ENCODE measurements at regions not wholly inside any gene's neighbourhood (a gene's known extent, or its start where the extent isn't known, plus 50 kb on each side); places are given as distances from the start of the nearest gene placed in this dataset.
"Not testable (repeated sequence)": the region's sequence is repeated elsewhere in the genome, so short reads cannot be mapped to it uniquely, and the experiment has no call there.

DNA sequence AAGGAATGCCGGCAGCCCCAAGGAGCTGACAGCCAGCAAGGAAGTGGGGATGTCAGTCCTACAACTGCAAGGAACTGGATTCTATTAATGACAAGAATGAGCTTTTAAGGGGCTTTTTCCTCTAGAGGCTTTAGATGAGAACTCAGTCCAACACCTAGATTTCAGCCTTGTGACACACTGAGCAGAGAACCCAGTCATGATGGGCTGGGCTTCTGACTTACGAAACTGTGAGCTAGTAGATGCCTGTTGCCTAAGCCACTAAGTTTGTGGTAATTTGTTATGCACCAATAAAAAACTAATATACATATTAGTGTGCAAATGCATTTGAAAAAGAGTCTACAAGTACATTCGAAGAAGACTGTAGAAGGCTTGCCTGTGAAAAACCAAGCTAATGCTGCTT, 263.3 kb downstream of the SOX4 start:
- no peak for DNase-seq

DNA sequence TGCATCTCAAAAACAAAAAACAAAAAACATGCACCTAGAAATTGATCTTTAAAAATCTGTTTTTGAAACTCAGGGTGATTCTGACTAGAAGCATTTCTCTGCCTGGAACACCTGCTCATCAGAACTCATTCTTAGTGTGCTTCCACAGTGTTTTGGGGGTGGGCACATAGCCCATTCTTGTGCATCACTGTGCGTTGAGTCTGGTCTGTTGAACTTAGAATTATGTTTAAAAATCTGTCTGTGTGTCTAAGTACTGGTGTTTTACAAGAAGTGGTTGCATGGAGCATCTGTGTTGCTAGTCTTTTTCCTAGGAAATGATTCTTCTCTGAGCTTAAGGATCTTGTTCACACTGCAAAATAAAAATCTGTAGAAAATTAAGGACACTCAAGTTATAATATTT, 264.5 kb downstream of the SOX4 start:
- DNase-seq: no peak

DNA sequence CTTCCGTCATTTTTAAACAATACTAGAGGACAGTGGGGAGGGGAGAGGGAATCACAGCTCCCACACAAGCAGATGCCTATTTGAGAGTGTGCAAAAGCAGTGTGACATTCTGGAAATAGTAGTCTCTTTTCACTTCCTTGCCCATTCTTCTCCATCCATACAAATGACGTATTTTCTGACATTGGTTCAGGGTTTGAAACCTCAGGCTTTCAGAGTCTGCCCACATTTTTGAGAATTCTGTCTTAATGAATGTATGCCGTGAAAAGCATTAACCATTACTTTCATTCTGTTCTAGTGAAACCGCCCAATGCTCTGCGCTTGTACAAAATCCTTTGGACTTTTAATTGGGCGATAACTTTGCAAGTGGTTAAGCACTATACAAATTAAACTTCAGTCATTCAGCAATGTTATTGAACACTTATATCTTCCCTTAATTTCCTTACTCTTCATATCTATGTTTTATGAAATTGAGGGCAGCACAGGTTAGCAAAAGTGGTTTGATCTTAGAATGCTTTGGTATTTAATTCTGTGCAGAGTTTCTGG, 265.7 kb downstream of the SOX4 start:
- DNase-seq: no peak

DNA sequence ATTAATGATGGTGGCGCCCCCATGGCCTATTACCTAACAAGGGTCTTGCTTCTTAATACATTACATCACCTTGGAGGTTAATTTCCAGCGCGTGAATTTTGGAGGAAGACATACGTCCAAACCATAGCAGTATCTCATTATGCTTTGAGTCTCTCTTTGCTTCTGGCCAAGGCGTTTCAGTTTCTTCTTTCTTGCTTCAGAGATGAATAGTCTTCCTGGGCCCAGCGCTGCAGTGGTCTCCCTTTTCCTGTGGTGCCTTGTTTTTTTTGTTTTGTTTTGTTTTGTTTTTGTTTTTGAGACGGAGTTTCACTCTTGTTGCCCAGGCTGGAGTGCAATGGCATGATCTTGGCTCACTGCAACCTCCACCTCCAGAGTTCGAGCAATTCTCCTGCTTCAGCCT, 268.4 kb downstream of the SOX4 start:
- DNase-seq: no peak

DNA sequence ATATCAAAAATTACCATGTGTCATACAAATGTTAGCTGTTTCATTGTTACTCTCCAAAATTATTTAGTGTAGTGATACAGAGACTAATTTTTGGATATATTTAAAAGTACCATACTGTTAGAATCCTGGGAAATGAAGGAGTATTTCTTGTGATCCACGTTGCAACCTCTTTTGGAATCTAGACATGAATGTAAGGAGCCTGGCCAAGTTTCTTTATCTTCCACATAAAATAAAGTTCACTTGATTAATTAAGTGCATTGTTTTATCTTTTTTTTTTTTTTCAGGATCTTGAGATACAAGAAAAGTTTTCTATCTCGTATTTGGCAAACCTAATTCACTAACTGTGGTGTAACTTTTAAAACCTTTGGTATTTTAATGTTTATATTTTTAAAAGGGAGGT, 270.7 kb downstream of the SOX4 start:
- DNase-seq: no peak

DNA sequence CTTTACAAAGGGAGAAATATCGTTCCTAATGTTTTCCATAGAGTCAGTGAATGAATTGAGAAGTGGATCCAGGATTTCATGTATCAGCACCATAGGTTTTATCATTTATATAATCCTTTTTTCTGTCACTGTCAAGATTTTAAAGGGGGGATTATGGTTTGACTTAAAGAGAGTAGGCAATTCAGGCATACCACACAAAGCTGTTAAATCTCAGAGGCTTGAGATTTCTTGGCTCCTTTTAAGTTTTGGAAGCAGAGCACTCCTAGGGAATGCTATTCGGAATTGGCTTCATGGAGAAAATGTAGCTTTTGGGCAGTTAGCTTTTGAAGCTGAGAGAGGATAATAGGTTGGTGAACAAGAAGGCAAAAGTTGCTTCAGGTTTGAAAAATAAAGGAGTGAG, 274.7 kb downstream of the SOX4 start:
- no peak for DNase-seq

DNA sequence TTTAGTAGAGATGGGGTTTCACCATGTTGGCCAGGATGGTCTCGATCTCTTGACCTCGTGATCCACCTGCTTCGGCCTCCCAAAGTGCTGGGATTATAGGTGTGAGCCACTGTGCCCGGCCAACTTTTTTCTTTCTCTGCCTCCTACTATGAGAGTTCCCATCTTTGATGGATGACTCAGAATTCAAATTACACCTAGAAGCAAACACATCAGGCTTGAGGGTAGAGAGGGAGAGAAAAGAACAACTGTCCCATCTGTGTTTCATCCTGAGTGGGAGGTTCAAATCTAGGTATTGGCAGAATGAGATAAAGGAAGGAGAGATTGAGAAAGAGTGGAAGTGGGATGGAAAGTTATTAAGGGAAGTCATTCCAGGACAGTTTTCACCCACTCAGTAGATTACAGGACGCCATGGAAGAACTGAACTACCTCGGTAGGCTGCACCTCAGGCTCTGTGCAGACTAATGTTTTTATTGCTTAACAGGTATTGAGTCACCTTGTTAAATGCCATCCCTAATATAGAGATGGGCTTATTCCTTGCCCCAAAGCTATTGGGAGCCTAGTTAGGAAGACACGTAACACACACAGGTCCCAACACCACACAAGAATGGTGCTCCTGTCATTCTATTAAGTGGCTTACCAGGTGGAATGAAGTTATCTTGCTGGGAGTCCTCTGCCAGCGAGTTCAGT, 275.7 kb downstream of the SOX4 start:
- no peak for DNase-seq

DNA sequence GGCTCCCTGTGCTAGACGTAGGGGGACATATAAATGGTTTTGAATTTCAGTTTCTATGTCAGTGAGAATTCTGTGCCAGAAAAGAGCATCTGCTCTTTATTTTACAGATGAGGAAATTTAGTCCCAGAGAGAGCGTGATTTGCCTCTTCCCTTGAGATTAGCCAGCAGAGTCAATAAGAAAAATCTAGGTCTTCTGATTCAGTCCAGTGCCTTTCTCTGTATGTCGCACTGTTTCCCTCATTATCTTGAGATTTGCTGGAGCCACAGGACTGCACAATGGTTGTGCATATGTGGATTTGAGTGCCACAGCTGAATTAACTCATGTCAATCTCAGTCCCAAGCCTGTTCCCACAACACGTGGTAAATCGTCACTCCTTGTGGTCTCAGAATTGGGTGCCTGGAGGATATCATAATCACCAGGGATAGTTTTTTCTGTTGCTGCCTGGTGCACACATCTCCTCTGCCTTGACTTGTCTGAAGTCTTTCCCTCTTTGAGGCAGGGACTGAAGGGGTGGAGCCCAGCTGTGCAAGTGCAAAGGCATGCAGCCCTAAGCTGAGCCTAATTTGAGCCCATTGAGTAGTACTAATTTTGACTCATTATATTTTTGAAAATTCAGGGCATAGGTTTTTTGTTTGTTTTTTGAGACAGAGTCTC, 276.7 kb downstream of the SOX4 start:
- no peak for DNase-seq

DNA sequence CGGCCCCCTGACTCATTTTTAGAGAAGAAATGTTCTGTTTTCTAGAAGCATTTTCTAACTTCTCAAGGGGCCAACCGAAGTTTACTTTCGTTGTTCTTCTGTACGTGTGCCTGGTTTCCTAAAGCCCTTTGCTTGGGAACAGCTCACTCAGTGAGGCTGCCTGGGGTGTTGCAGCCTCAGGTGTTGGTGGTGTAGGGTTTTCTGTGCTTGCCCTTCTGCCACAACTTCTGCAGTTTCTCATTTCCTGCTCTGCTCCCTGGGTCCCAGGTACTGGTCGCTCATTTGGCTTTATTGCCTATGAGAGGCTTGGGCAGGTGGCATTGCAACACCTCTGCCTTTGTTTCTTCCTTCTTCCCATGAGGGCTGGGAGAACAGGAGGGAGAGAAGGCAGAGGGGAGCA, 278.3 kb downstream of the SOX4 start:
- peak; percentile 18 for DNase-seq

DNA sequence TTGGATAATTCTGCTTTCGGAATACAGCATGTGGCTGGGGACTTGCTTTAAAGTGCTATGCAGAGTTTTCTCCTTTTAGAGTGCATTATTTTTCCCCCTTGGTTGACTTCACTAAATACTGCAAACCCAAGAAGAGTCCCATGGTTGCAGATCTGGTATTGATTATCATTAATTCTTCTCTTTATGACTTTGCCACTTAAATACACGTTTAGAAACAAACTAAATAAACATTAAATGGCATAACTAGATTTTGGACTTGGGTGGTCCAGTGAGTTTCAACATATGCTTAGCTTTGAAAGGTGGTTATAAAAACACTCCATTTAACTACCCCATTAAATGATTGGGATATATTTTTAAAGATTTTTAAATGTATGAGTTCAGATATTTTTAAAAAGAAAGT, 279.2 kb downstream of the SOX4 start:
- DNase-seq: no peak

DNA sequence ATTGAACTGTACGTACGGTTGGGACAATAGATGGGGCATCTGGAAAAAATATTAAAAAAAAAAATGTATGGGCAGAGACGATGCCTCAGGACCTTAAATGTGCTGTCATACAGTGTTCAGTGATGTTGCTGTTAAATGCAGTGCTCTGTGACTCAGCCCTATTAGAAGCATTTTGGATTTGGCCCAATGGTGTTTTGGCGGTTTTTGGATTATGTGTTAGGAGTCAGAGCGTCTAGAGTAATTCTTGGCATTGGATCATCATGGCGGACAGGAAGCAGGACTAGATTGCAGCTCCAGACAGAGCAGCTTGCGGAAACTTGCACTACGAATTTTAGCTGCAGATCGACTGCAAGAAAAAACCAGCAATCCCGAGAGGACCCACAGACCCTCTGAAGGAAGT, 280.0 kb downstream of the SOX4 start:
- no peak for DNase-seq

DNA sequence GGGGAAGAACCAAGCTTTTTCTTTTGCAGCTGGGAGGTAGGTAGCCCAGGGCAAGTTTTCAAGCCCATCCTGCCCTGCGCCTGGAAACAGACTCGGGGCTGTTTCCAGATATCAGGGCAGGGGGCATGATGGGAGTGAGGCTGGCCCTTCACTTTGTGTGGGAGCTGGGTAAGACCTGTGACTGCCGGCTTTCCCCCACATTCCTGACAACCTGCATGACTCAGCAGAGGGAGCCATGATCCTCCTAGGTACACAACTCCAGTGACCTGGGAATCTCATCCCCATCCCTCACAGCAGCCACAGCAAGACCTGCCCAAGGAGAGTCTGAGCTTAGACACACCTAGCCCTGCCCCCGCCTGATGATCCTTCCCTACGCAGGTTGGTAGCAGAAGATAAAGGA, 280.8 kb downstream of the SOX4 start:
- no peak for DNase-seq

DNA sequence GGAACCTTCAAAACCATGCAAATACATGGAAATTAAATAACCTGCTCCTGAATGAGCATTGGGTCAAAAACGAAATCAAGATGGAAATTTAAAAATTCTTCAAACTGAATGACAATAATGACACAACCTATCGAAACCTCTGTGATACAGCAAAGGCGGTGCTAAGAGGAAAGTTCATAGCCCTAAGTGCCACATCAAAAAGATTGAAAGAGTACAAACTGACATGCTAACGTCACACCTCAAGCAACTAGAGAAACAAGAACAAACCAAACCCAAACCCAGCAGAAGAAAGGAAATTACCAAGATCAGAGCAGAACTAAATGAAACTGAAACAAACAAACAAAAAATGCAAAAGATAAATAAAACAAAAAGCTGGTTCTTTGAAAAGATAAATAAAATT, 283.5 kb downstream of the SOX4 start:
- DNase-seq: not testable (repeated sequence)

DNA sequence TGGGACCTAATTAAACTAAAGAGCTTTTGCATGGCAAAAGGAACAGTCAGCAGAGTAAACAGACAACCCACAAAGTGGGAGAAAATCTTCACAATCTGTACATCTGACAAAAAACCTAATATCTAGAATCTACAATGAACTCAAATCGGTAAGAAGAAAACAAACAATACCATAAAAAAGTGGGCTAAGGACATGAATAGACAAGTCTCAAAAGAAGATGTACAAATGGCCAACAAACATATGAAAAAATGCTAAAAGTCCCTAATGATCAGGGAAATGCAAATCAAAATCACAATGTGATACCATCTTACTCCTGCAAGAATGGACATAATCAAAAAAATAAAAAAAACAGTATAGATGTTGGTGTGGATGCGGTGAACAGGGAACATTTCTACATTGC, 286.7 kb downstream of the SOX4 start:
- not testable (repeated sequence) for DNase-seq

DNA sequence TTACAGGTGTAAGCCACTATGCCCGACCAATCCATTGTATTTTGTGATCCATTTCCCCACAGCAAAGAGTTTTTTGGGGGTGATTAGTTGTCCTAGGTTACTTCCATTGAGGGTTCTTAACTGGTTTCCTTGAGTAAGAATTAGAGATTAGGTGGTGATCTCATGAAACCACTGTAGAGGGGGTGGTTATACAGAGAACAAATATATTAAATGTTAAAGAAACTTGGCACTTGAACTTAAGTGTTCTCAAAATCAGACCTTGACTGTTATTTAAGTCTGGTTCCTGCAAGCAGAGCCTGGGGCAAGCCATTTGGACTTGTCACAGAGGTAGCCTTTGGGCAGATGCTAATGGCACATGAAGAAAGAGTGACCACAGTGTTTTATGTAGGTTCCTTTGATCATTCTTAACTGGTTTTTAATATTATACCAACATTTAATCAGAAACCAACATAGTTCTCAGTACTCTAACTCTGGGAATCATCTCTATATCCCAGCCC, 288.5 kb downstream of the SOX4 start:
- no peak for DNase-seq

DNA sequence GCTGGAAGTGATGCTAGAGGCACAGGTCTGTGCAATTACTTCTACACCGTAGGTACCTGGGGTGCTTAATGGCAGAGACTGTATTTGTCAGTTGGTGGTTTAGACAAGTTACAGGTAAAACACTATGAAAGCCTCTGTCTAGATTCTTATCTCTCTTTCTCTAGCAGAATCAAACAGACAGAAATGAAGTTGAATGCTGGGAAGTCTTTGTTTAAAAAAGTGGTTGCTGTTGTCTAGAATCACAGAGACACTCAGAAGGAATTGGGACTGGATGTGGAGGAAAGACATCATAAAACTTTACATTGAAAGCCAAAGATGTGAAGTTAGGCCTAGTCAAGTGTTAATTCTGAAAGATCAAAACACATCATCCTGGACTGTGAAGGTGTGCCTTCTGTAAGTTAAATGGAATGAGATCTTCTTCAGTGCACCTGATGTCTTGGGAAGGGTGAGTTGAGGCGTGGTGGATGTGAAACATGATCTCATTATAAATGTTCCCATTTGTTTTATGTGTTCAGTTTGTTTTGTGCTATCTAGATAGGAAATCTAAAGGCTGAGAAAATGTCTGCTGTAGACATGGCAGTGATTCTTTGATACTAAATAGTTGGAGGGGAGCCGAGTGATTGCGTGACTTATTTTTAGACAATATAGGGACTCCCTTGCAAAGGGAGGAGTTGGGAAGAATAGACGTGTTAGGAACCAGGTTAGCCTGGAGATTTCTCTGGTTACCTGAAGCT, 290.2 kb downstream of the SOX4 start:
- no peak for DNase-seq

DNA sequence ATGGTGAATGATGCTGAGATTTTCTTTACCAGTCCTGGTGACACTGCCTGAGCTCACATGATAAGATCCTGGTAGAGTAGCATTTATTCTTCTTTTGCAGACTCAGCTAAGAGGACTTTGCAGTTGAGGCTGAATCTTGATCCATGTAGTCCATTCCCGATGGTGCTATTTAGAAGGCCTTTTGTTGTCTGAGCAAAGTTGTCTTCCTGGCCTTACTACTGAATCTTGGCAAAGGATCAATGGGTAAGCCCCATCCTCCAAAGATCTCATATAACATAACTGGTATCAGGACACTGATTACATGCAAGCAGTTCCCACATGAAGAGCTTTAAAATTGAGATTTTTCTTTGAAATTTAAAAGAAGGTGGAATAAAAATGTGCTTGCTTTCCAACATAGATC, 291.6 kb downstream of the SOX4 start:
- no peak for DNase-seq

DNA sequence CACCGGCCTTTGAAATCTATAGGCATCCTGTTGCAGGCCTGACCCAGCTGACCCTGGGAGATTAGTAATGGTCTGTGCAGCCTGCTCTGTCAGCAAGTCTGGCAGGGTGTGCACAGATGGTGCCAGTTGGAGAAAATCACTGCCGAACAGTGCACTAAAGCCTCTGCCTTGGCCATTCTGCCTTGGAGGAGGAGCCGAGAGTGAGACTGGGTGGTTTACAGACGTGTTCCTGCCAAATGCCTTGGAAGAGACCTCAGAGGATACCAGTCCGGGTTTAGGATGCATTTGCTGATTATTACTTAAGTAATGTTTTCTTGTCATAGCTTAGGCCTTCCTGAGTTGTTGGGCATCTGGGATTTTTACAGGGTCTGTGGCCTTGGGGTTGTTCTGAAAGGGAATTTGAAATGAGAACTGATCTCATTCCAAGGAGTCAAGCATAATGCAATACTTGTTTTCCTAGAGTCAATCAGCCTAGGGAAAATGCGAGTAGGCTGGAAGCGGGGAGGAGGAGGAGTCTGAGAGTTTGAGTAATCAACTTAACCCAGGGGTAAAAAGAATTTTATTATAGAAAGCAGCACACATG, 292.1 kb downstream of the SOX4 start:
- DNase-seq: no peak

DNA sequence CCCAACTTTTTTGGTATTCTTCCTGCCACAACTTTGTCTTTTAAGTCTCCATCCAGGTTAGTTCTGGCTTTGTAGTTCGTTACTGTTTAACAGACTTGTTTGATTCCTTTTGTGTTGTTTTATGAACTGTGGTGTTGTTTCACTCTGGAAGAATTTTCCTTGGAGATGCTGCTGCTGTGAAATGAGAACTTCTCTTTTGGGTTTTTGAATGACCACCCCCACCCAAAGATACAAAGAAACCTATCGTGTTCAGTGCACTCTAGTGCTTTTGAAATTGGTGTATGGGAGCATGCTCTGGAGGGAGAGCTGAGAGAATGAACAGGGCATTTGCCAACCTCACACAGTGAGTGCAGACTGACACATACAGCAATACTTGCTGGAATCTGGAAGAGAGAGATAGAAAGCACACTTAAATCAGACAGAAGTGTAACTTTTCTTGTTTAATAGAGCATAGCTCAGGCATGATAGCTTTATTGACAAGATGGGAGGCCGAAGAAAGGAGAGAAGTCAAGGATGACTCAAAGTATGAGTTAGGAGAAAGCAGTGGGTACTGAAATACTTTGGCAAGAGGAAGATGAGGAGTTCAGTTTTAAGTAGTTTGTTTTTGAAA, 293.1 kb downstream of the SOX4 start:
- no peak for DNase-seq

DNA sequence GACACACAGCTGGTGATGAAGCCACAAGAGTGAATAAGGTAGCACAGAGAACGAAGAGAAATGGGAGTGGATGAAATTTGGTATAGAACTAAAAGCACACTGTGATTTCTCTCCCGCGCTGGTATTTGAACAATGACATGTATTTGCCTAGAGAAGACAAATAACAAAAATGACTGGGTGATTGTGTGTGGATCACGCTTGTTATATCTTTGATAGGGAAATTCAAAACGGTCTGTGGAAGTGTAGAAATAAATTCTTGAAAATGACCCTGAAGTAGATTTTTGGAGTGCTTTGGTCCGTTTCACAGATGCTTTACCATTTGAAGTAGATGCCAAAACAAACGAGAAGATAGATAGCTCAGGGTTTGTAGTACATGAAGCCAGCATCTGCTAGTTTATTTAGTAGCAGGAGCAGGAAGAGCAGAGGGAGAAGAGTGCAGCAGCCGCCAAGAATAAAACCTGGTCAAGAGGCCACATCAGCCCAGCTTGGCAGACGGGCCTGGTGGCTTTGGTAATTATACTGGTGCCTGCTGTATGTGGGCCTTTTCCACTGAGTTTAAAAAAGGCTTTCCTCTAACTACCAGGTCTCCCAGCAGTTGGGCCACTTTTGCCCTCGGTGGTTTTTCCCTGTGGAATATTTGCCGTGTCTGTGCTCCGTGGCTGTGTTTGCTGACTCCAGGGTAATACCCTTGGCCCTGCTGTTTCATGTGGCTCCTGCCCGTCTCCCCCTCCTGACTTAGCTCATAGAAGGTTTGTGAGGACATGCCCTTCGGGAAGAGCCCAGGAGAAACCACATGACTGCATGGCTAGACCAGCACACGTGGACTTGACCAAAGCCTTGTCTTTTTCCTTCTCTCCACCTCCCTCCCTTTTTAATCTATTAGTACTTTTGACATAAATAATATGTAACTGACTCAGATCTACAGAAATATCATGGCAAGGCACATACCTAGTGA, 294.0 kb downstream of the SOX4 start:
- DNase-seq: peak; percentile 66

DNA sequence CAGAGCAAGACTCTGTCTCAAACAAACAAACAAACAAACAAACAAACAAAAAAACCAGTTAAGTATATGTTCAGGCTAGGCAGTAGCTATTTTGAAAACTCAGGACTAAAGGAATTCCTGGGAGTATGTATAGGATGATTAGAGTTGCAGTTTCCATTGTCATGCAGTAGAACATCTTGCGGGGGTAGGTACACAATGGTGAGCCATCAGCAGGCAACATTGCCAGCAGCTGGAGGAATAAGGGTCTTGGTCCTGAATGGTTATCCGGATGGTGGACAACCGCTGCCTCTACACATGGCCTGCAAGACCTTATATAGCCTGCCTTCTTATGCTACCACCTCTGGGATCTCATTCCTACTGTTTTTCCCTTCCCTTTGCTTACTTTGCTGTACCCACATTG, 297.5 kb downstream of the SOX4 start:
- DNase-seq: no peak

DNA sequence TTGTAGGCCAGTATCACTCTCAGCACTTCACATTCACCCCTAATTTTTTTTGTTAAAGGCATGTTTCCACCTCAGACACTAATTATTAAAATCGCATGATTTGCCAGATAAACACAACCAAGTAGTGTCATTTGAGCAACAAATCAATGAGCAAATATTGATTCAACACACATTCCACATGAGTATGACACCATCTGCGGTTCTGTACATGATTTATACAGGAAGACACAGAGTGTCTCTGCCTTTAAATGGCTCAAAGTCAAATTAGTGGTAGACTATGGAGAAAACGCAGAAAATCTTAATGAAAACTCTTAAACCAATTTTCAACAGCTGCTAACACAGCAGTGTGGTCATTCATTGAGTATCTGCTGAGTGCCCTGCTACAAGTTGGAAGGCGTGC, 300.2 kb downstream of the SOX4 start:
- no peak for DNase-seq
